SK-N-MC (cell line): ENCODE measurements at regions not wholly inside any gene's neighbourhood (a gene's known extent, or its start where the extent isn't known, plus 50 kb on each side); places are given as distances from the start of the nearest gene placed in this dataset.

ENCODE experiments used
- DNase-seq: peaks from one replicate; pipeline ENCODE4 v3.0.0-alpha.2; 2011; ENCODE audit warnings: low read depth, low spot score
- H3K27ac ChIP-seq: fragments of 200-600 bp; sonication (generic); 2 replicates; pipeline ENCODE4 v1.5.1; 2016; ENCODE audit warnings: mixed run types
- H3K36me3 ChIP-seq: fragments of 200-600 bp; sonication (generic); 2 replicates; pipeline ENCODE4 v1.6.1; 2017; ENCODE audit warnings: antibody characterized with exemption, low read length, mixed read lengths; ENCODE audit not compliant: insufficient read depth
- H3K4me3 ChIP-seq: fragments of 200-600 bp; sonication (generic); 2 replicates; pipeline ENCODE4 v1.5.1; 2016
- H3K9ac ChIP-seq: fragments of 200-600 bp; sonication (generic); 2 replicates; pipeline ENCODE4 v1.8.0; 2017; ENCODE audit warnings: mixed run types, mixed read lengths; ENCODE audit not compliant: insufficient read length
- H3K9me3 ChIP-seq: fragments of 200-600 bp; sonication (generic); 2 replicates; pipeline ENCODE4 v1.6.1; 2017; ENCODE audit warnings: low read depth, mild to moderate bottlenecking, antibody characterized with exemption, low read length, moderate library complexity, mixed read lengths
- EZH2 ChIP-seq: fragments of 200-600 bp; sonication (generic); IDR thresholded peaks from one replicate; pipeline ENCODE4 v1.6.1; 2017; ENCODE audit warnings: antibody characterized with exemption
- FOXP2 ChIP-seq: optimal IDR thresholded peaks from 2 replicates; pipeline ENCODE3; 2011; ENCODE audit warnings: mild to moderate bottlenecking, moderate library complexity; ENCODE audit not compliant: insufficient read depth; ENCODE audit errors: extremely low read length, control extremely low read depth
- POLR2AphosphoS5 ChIP-seq: IDR thresholded peaks from 2 replicates; pipeline ENCODE4 v1.6.1; 2012; ENCODE audit warnings: mild to moderate bottlenecking, low read depth, low read length, borderline replicate concordance

DNA sequence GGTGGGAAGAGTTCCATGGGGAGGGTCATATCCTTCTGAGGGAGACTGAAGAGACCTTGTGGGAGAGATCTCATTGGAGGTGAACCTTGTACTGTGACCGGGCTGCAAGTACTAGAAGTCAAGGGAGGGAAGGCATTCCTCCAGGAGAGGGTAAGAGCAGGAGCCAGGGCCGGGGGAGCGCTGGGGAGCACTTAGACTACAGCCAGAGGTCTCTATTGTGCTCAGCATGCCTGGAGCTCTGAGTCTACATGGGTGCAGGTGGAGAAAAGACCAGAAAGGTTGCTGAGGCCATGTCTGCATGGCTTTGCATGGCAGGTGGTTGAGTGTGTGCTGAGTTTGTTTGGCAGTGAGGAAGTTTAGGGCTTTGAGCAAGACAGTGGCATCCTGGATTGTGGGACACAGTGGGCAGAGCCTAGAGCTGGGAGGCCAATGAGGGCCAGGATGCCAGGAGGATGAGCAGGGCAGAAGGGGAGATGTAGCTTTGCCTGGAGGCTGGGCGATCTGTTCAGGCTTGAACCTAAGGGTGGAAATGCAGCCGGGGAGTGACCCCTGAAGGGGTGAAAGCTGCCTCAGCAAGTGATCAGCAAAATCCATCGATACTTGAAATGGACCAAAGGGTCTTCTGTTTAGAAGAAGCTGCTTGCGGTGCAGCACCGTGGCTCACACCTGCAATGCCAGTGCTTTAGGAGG, 317.4 kb upstream of the TNRC6C start:
- H3K36me3 ChIP-seq: no peaks in the 10 kb centered on the region
- no peak for TF ChIP-seq POLR2AphosphoS5
- no peak for TF ChIP-seq FOXP2
- no peak for TF ChIP-seq EZH2
- H3K4me3 ChIP-seq: no peak overlapping the region
- no peak overlapping the region for H3K9ac ChIP-seq
- no peak overlapping the region for H3K27ac ChIP-seq
- no peak for DNase-seq
- H3K9me3 ChIP-seq: no peaks in the 10 kb centered on the region

DNA sequence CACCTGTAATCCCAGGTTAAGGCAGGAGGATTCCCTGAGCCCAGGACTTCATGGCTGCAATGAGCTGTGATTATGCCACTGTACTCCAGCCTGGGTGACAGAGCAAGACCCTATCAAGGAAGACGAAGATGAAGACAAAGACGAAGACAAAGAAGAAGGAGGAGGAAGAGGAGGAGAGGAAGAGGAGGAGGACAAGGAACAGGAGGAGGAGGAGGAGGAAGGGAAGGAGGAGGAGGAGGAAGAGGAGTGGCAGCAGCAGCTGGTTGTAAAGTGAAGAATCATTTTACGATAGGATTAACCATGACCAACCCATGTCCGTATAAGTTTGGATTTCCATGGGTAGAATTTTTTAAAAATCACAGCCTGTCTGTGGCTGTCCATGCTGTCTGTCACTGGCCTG, 316.8 kb upstream of the TNRC6C start:
- no peak overlapping the region for H3K4me3 ChIP-seq
- no peak overlapping the region for H3K27ac ChIP-seq
- no peaks in the 10 kb centered on the region for H3K9me3 ChIP-seq
- H3K36me3 ChIP-seq: no peaks in the 10 kb centered on the region
- TF ChIP-seq EZH2: no peak
- no peak for TF ChIP-seq POLR2AphosphoS5
- TF ChIP-seq FOXP2: no peak
- no peak for DNase-seq
- H3K9ac ChIP-seq: no peak overlapping the region

DNA sequence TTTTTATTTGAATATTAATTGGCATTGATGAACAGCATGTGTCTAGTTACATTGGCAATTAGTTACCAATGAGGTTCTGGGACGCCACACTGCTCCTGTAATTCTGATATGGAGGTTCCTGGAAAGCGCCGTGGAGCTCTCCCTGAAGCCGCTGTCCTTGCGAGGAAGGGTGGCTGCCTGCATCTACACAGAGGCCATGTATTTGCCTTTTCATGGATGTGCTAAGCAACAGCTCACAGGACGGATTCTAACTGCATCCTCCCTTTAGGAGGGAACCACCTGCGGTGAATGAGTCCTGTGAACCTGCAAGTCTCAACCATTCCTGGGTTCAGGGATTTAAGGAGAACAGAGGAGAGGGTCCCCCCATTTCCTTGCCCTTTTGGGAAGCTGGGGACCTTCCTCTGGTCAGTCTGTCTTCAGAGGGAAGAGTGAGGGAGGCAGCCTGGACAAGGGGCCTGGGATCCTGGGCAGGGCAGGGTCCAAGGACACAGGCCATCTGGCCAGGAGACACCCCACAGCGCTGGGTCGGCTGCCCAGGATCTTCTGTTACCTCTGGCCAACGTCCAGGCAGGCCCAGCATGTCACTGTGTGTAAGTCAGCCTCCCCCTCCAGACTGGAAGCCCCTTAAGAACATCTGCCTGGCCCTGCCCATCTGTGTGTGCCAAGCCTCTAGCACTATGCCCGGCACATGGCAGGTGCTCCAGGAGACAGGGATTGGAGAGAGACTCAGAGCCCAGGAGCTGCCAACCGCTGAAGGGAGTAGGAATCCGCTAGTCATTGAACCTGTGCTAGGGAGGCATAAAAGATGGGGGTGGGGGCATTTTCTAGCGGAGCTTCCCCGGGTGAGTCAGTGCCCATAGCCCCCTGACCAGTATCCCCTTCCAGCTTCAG, 314.1 kb upstream of the TNRC6C start:
- H3K36me3 ChIP-seq: no peaks in the 10 kb centered on the region
- no peak for DNase-seq
- no peak overlapping the region for H3K27ac ChIP-seq
- H3K9me3 ChIP-seq: no peaks in the 10 kb centered on the region
- TF ChIP-seq EZH2 (no peak), FOXP2 (no peak), POLR2AphosphoS5 (no peak)
- H3K9ac ChIP-seq: no peak overlapping the region
- no peak overlapping the region for H3K4me3 ChIP-seq

DNA sequence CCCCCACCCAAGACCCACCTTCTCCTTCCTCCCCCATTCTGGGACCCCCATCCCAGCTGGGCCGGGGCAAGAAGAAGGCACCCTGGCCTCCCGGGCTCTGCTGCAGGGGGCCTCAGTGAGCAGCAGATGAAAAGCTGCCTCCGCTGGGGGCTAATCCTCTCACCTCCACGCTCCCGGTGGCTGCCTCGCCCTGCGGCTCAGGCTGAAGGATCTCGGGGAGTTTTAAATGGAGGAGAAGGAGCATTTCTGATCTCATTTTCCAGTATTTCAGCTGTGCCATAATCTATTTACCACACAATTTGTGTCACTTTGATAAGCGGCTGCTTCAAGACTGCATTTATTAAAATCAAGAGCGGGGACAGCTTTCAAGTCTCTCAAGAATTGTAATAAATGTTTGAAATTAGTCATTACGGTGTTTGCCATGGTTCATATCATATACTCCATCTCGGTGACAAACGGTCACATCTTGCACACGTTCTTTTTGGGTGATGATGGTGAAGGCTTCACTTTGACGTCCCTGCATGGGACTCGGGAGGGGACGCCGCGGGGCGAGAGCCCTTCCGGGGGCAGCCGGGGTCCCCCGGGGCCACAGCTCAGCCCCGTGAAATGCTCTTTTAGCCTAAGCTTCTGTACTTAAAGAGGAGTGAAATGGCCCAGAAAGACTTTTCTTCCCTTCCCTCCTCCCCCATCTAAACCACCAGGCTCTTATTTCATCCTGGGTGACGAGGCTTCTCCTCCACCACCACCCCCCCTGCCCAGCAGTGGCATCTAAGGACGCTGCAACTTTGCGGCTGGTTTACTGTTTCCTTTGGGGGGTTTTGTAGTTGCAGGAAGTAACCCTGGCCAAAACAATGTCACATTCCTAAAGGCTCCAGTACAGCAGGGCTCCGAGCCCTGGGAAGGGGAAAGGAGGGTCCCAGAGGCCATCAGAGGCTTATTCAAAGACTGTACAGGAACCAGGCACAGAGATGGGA, 313.1 kb upstream of the TNRC6C start:
- no peaks in the 10 kb centered on the region for H3K9me3 ChIP-seq
- no peaks in the 10 kb centered on the region for H3K36me3 ChIP-seq
- H3K4me3 ChIP-seq: peak overlapping the region; percentile 52
- TF ChIP-seq POLR2AphosphoS5 (no peak), FOXP2 (no peak), EZH2 (no peak)
- H3K27ac ChIP-seq: no peak overlapping the region
- no peak overlapping the region for H3K9ac ChIP-seq
- DNase-seq: no peak

DNA sequence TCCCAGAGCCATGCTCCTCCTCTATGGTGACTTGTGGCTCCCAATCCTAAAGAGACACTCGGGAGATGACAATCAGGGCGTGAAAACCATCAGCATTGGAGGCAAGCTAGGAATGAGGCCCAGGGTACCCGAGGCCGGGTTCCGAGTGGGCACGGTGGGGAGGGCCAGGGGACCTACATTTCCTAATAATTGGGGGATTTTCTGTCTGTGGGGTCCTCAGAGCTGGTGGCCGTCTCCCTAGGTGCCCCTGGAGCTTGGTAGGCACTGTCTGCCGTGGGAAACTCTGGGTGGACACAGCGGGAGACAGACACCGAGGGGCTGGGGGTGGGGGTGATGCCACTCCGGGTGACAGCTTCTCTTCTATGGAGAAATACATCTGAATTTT, 312.5 kb upstream of the TNRC6C start:
- H3K9me3 ChIP-seq: no peaks in the 10 kb centered on the region

DNA sequence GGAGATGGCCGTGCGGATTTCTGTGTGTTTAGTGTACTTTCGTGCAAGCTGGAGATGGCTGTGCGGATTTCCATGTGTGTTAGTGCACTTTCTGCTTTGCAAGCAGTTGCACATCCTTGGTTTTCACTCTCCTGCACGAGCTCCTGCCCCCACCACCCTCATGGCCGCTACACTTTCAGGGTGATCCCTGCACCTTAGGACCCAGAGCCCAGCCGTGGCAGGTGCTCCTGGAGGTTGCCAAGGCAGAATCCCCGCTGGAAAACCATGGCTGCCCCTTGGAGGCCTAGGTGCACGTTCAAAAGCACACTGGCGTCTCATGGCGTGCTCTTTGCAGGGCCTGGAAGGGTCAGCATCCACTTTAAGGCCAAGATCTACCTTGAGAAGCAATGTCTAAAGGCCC, 311.0 kb upstream of the TNRC6C start:
- Histone ChIP-seq H3K9ac (no peak overlapping the region), H3K36me3 (no peaks in the 10 kb centered on the region), H3K4me3 (no peak overlapping the region), H3K9me3 (no peaks in the 10 kb centered on the region), H3K27ac (no peak overlapping the region)
- no peak for TF ChIP-seq FOXP2
- TF ChIP-seq POLR2AphosphoS5: no peak
- no peak for TF ChIP-seq EZH2
- DNase-seq: no peak

More for the DNA sequence above, 312.5 kb upstream of the TNRC6C start:
- no peak overlapping the region for H3K9ac ChIP-seq
- DNase-seq: no peak
- H3K36me3 ChIP-seq: no peaks in the 10 kb centered on the region
- no peak overlapping the region for H3K27ac ChIP-seq
- H3K4me3 ChIP-seq: no peak overlapping the region
- TF ChIP-seq POLR2AphosphoS5 (no peak), FOXP2 (no peak), EZH2 (no peak)

DNA sequence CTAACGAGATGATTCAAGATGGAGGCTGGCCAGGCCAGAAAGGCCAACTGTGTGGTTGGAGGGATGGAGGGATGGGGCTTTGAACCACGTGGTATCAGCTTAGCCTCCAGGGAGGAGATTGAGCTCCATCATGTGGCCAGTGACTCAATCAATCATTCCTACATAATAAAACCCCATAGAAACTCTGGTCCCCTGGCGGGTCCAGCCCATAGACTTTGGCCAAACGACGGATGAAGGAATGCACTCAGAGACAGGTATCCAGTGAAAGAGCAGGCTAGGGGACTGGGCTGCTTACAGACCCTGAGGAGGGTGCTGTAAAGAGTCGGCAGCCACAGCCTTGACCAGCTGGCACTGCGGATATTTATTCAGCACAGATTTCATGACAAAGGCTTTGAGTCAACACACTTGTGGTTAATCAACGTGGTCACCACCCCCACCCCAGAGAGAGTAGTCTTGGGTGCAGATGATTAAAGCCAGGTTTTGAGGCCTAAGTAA, 308.7 kb upstream of the TNRC6C start:
- Histone ChIP-seq H3K9ac (no peak overlapping the region), H3K4me3 (no peak overlapping the region), H3K27ac (no peak overlapping the region), H3K36me3 (no peaks in the 10 kb centered on the region), H3K9me3 (no peaks in the 10 kb centered on the region)
- DNase-seq: no peak
- TF ChIP-seq POLR2AphosphoS5: no peak
- TF ChIP-seq FOXP2: no peak
- no peak for TF ChIP-seq EZH2

DNA sequence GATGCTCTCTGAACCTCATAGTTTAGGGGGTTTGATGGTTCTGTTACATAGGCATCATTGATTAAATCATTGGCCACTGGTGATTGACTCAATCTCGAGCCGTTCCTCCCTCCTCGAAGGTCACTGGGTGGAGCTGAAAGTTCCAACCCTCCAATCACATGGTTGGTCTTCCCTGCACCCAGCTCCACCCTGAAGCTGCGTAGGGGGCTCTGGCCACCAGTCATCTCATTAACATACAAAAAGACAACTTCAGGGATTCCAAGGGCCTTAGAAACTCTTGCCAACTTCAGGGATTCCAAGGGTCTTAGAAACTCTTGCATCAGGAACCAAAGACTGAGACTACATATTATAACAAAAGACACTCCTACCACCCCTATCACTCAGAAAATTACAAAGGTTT, 306.5 kb upstream of the TNRC6C start:
- H3K9ac ChIP-seq: no peak overlapping the region
- TF ChIP-seq EZH2 (no peak), POLR2AphosphoS5 (no peak), FOXP2 (no peak)
- no peak overlapping the region for H3K4me3 ChIP-seq
- no peak for DNase-seq
- H3K36me3 ChIP-seq: no peaks in the 10 kb centered on the region
- H3K9me3 ChIP-seq: no peaks in the 10 kb centered on the region
- no peak overlapping the region for H3K27ac ChIP-seq
